ENCODE measurements at regions not wholly inside any gene's neighbourhood (a gene's known extent, or its start where the extent isn't known, plus 50 kb on each side); places are given as distances from the start of the nearest gene placed in this dataset.
"Not testable (repeated sequence)": the region's sequence is repeated elsewhere in the genome, so short reads cannot be mapped to it uniquely, and the experiment has no call there.

- DNase-seq, result no peak
Observed at GRCh38 chr3:87793337-87793877, 265.4 kb downstream of the CGGBP1 start.

DNA sequence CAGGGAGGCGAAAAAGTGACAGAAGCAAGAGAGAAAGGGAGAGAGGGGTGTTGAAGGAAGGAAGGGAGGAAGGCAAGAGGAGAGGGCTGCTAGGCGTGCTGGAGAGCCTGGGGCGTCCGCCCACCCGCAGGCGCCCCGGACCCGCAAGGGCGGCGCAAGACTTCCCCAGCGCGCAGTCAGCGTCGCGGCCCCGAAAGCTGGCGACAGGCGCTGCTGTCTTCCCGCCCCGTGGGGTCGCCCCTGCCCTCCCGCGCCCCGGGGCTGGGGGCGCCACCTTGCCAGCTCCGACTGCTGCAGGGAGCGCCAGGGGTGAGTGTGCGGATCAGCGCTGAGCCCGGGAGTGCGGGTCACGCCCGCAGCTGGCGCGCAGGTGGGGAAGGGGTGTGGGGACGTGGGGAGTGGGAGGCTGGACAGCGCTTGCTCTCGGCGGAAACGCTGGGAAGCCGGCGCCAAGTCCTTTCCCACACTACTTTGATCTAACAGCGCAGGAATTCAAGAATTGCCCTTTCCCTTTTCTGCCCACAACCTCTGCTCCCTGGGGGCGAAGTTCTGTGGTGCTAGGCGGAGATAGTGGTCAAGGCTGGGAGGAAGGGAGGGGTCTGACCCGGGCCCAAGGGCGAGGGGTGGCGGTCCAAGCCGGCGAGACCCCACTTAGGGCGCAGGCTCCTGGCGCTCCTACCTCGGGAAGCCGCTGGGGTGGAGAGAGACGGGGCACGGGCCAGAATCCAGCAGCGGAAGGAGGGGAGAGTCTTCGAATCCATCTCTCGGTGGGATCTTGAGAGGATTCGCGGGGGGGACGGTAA, 266.1 kb downstream of the CGGBP1 start, which contains the start of gene HTR1F:
TSS of gene HTR1F (plus strand) at position 173 of the 803 bp plus-strand sequence.
- DNase-seq, result no peak

- DNase-seq, result no peak
Observed at GRCh38 chr3:87792198-87792533, 266.6 kb downstream of the CGGBP1 start.

DNA sequence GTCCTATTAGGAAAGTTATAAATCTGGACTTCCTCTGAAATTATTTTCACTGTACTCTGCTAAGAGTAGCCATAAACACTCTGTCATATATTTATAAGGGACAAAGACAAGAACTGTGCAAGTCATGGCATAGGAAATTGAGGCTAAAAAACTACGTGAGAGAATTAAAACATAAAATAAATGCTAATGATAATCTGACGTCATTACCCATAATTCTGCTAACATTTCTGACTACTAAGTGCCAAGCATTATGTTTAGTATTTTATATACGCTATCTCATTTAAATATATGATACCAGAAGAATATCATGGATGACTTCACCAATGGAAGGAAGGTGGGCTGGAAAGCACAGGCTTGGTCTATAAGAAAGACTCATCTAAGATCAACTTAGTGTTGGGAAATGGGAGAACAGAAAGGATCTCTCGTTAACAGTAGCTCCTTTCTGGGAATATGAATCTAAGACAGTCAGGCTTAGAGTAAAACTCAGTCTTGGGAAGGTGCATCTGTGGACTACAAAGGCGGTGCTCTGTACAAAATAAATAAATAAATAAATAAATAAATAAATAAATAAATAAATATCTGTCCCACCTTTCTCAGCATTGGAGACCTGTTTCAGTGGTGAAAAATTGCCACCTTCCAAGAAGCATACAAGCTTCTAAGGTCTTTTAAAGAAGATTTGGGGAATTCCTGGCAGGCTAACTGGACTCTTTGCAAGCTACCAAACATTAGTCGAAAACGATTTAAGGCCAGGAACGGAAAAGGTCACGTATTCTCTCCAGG, 267.4 kb downstream of the CGGBP1 start:
- no peak for DNase-seq

GRCh38 chr3:87789049-87789448, 269.8 kb downstream of the CGGBP1 start:
- not testable (repeated sequence) for DNase-seq

DNA sequence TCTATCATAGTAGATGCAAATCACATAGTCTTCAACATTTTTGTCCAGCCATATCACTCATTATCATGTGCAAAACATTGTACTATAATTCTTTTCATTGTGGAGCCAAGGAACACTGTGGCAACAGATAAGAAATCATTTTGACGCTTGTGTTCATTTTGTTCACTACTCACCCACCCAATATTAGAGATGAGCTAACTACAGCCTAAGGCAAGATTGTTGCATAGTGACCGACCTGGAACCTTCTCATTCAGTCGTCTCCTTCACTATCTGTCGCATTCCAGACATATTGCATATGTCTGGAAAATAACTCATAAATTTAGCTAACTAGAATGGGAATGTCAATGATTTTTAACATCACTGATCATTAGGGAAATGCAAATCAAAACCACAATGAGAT, 270.3 kb downstream of the CGGBP1 start:
- no peak for DNase-seq

GRCh38 chr3:87780811-87781210, 278.0 kb downstream of the CGGBP1 start:
- DNase-seq, result no peak

GRCh38 chr3:87778876-87779275, 279.9 kb downstream of the CGGBP1 start:
- DNase-seq, result no peak

DNA sequence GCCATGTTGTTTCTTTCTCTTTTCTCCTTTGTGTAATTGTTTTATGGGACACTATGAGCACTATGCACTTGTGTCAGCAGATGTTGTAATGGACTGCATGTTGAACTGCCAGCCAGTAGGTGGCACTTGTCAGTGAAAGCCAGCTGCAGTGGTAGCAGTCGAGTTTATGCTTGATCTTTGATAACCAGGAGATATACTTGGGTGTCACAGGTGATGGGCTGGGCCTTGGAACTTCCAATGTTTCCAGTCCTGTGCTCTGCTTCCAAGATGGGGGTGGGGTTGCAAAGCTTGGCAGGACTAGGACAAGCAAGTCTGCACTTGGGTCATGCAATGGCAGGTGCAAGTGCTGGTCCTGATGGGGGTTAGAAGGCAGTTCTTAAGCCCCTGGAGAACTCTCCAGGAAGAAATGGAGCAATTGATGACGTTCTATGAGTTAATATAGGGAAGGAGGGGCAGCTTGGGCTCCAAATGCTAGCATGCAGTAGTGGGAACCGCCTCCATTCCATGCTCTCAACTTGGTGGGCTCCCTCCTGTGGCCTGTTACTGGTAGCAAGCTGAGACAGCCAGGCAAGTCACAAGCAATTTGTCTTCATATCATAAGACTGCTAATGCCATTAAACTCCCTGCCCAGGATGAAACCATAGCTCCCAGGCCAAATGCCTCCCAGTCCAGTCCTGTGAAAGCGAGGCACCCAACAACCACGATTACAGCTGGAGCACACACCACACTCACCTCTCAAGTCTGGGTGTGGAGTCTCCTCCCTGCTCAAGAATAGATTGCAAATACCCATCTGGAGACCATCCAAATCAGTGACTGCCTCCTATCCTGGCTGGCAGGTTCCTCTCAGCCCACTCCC, 287.2 kb downstream of the CGGBP1 start:
- peak; percentile 46 to 50 for DNase-seq

DNA sequence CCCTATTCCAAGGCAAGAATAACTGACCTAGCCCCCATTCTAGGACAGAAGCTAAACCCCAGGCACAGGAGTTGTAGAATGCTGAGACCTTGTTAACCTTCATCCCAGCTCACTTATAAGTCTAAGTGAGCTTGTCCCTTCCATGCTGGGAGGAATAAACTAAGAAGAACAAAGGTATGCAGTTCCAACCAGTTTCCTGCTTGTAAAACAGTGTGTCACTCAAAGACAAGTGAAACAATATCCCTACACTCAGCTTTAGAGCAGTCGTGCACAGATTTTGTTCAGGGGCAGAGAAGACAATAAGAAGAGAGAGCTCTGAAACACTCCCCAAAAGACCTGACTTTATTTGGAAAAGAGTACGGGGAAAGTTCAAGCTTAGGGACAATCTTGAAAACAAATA, 292.1 kb downstream of the CGGBP1 start:
- no peak for DNase-seq

DNA sequence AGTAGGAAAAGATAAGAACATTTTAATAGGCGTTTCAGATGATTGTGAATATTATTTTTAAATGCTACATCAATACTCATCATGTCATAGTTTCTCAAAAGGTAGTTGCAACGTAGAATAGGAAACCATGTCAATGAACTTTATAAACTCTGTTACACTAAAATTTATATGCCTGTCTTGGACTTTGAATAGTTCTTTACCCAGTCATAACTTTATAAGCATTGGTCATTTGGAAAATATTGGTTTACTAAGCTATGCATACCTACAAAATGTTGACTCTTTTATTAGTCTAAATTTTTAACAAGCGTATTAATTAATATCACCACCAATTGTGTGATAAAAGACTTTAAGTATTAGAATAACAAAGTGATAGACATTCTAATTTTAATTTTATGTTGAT, 293.5 kb downstream of the CGGBP1 start:
- DNase-seq, result no peak

- DNase-seq, result no peak
Observed at GRCh38 chr3:87761795-87762194, 297.0 kb downstream of the CGGBP1 start.

DNA sequence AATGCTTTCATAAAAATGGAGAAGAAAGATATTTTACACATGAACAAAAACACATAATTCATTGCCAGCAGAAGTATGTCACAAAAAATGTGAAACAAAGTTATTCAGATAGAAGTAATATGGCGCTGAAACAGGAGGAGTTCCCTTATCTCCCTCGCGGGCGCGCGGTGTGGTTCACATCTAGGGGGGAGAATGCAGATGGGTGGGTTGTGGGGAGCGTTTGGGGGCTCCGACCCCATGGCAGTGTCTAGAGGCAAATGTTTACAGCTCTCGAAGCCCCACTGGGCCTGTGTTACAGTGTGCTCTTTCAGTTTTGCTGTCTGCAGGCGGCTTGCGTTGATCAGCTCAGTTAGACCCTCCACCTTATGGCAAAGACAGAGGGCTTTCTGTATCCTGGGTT, 297.5 kb downstream of the CGGBP1 start:
- DNase-seq, result no peak

GRCh38 chr3:87756616-87757015, 302.2 kb downstream of the CGGBP1 start:
- no peak for DNase-seq

DNA sequence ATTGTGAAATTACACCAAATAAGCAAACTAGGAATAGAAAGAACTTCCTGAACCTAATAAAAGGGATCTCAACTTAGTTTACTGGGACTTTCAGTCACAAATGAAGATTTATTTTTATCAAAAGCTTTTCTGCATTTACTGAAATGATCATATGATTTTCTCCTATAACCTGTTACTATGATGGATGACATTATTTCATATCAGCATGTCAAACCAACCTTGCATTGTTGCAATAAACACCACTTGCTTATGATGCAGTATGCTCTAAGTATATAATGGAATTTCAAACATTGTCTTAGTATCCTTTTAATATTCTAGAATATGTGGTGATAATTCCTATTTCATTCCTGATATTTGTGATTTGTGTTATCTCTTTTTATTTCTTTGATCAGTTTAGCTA, 303.0 kb downstream of the CGGBP1 start:
- DNase-seq, result no peak

DNA sequence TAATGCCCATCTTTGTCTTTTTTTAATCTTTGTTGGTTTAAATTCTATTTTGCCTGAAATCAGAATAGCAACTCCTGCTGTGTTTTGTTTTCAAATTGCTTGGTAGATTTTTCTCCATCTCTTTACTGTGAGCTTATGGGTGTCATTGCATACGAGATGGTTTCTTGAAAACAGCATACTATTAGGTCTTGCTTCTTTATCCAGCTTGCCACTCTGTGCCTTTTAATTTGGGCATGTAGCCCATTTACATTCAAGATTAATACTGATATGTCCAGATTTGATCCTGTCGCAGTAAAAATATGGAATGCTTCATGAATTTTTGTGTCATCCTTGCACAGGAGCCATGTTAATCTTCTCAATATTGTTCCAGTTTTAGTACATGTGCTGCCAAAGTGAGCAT, 316.6 kb downstream of the CGGBP1 start:
- DNase-seq, result no peak

GRCh38 chr3:87740894-87741293, 317.9 kb downstream of the CGGBP1 start:
- not testable (repeated sequence) for DNase-seq

- not testable (repeated sequence) for DNase-seq
Observed at GRCh38 chr3:87737817-87738216, 321.0 kb downstream of the CGGBP1 start.

DNA sequence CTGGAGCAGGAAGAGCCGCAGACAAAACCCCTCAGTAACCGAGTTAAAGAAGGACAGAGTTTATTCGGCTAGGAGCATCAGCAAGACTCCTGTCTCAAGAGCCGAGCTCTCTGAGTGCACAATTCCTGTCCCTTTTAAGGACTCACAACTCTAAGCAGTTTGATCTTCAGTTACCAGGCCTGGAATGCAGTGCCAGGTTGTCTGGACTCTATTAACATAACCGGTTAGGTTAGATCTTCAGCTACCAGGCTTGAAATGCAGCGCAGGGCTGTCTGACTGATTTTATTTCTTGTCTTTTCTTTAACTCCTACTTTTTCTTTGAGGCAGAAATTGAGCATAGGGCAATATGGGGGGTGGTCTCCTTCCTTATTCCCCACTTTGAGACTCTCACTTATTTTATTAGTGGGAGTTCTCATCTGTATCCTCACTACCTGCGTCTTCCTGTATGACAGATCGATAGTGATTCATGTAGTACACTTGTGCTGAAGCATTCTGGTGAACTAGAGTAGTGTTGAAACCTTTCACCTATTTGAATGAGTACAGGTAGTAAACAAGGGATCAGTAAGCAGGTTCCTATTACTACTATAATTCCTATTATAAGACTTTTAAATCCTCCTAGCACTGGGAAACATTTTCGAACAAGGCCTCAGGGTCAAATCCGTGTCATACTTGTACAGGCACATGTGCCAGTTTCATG, 325.0 kb downstream of the CGGBP1 start:
- DNase-seq, result no peak

DNA sequence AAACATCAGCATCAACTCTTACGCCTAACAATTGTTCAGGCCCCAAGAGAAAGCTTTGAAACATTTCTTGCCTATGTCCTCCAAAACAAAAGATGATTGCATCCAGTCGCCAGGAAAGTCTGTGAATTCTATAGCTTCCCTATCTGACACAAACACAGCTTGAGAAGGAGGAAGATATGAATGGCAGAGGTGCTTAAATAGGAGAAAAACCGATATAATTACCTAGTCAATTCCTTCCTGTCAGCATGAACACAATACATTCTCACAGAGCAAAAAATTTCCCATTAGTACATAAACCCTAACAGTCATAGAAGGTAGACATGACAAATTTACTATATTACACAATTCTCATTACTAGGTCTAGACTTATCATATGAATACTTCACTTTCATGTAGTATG, 326.5 kb downstream of the CGGBP1 start:
- no peak for DNase-seq

- no peak for DNase-seq
Observed at GRCh38 chr3:87727783-87728182, 331.0 kb downstream of the CGGBP1 start.

GRCh38 chr3:87719060-87719459, 339.7 kb downstream of the CGGBP1 start:
- DNase-seq, result no peak

All from CD4-positive, alpha-beta T cell treated with Interleukin-4 for 1 hour (primary cell).